PFSK-1 (cell line): ENCODE measurements at regions not wholly inside any gene's neighbourhood (a gene's known extent, or its start where the extent isn't known, plus 50 kb on each side); places are given as distances from the start of the nearest gene placed in this dataset.

Source experiments
- FOXP2 ChIP-seq: optimal IDR thresholded peaks from 2 replicates; pipeline ENCODE3; 2011; ENCODE audit warnings: borderline replicate concordance, control low read depth, inconsistent platforms; ENCODE audit not compliant: insufficient read depth; ENCODE audit errors: extremely low read length, extremely low read depth
- POLR2AphosphoS5 ChIP-seq: IDR thresholded peaks from 2 replicates; pipeline ENCODE4 v1.6.1; 2012; ENCODE audit warnings: low read depth, mild to moderate bottlenecking, control low read depth, low read length, moderate library complexity
- REST ChIP-seq, 2 experiments: IDR thresholded peaks; 2 replicates each; pipeline versions ENCODE4 v1.6.1 to v1.8.0; 2011 to 2012; ENCODE audit warnings: low read depth in 2 of 2, low read length in 2 of 2, control low read depth in 1 of 2, inconsistent platforms in 1 of 2, mild to moderate bottlenecking in 1 of 2, moderate library complexity in 1 of 2; ENCODE audit not compliant: insufficient read depth in 1 of 2
- SIN3A ChIP-seq: IDR thresholded peaks from 2 replicates; pipeline ENCODE4 v1.6.1; 2012; ENCODE audit warnings: mild to moderate bottlenecking, low read length, moderate library complexity, borderline replicate concordance; ENCODE audit not compliant: insufficient read depth
- TAF1 ChIP-seq: IDR thresholded peaks from 2 replicates; pipeline ENCODE4 v1.6.1; 2012; ENCODE audit warnings: low read length, control low read depth, borderline replicate concordance; ENCODE audit not compliant: insufficient read depth

GRCh38 chr5:52703321-52703720 is 84.4 kb upstream of the ITGA1 start:
- TF ChIP-seq POLR2AphosphoS5 (no peak), TAF1 (no peak), SIN3A (no peak), REST (IDR thresholded peaks at IDR 0.05; ENCODE audit: insufficient read depth in 1 of 2, low read depth in 2 of 2, low read length in 2 of 2) (no peak), FOXP2 (no peak)
